ENCODE measurements at regions not wholly inside any gene's neighbourhood (a gene's known extent, or its start where the extent isn't known, plus 50 kb on each side); places are given as distances from the start of the nearest gene placed in this dataset.

DNA sequence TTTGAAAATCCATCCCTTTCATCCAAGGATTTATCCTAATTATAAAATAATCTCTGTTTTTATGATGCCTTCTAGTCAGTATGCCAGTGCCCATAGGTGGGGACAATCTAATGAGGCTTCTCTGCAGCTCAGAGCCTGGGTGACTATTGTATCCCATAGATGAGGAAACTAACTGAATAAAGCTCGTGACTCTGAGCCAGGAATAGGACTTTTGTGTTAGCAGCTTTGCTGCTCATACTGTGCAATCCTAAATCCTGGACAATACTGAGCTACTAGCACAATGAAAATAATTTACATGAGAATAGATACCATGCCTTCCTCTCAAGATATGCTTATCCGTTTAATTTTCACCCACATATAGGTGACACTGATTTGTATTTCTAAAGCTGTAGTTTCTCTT lies 443.0 kb downstream of the PLK2 start:
- no peak for TF ChIP-seq GATA3 (IDR thresholded peaks at IDR 0.05; ENCODE audit: low read depth, low read length)
- no peak for TF ChIP-seq GATA2 (IDR thresholded peaks at IDR 0.05; ENCODE audit: low read depth, low read length)

DNA sequence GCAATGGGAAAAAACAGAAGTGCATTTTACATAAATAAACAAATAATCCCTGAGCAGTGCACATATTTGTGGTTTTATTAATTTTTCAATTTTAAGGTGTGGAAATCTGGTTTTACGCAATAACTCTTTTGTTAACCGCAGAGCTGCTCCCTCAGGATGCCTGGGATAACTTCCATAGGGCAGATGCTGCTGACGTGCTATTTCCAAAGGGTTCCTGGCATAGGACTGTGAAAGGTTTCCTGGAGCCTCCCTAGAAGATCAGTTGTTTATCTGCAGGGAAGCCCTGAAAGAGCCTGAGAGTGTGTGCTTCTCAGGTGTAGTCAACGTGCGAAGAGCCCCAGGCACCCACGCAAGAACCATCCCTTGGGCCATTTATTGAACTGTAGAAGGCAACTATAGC lies 443.5 kb downstream of the PLK2 start:
- TF ChIP-seq GATA3 (IDR thresholded peaks at IDR 0.05; ENCODE audit: low read depth, low read length) (no peak), GATA2 (IDR thresholded peaks at IDR 0.05; ENCODE audit: low read depth, low read length) (no peak)

DNA sequence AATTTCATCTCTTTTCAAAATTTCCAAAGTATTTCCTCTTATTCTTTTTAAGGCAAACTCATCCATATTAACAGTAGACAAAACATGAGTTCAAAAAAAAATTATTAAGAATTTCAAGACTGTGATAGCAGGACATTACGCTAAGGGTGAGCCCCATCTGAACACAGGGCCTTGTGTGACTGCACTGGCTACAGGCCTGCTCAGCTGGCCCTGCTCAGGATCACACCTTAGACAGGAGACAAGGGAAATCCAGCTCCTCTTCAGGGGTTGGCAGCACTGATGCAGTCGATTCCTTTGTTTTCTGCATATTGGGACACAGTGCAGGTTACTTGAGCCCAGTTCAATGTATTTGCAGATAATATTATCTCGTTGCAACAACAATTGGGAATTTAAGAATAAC lies 444.7 kb downstream of the PLK2 start:
- no peak for TF ChIP-seq GATA3 (IDR thresholded peaks at IDR 0.05; ENCODE audit: low read depth, low read length)
- no peak for TF ChIP-seq GATA2 (IDR thresholded peaks at IDR 0.05; ENCODE audit: low read depth, low read length)

DNA sequence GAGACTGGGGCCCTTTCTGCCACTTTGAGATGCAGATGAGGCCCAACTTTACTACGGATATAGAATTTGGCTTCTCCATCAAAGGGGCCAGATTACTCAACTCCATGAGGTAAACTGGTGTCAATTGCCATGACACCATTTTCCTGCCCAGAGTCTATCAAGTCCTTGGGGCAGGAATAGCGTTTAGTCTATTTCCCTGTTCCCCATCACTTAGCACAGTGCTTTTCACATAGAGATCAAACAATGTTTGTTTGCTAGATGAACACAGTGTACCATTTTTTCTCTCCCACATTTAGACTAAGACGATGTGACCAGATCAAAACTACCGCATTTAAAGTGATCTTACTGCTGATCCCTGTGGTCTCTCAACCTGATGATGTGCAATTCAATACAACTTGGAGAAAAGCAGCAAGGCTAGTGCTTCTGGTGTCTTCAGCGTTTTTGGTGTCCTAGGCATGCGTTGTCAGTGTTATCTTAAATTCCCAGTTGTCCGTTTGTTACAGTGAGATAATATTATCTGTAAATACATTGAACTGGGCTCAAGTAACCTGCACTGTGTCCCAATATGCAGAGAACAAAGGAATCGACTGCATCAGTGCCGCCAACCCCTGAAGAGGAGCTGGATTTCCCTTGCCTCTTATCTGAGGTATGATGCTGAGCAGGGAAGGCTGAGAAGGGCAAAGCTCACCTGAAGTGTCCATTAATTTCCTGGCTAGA lies 446.2 kb downstream of the PLK2 start:
- TF ChIP-seq GATA3 (IDR thresholded peaks at IDR 0.05; ENCODE audit: low read depth, low read length) (no peak), GATA2 (IDR thresholded peaks at IDR 0.05; ENCODE audit: low read depth, low read length) (no peak)

- TF ChIP-seq GATA3 (IDR thresholded peaks at IDR 0.05; ENCODE audit: low read depth, low read length) (no peak), GATA2 (IDR thresholded peaks at IDR 0.05; ENCODE audit: low read depth, low read length) (no peak)
Measured at GRCh38 chr5:58012801-58013315, 447.0 kb downstream of the PLK2 start.

- TF ChIP-seq GATA3 (IDR thresholded peaks at IDR 0.05; ENCODE audit: low read depth, low read length): no peak
- TF ChIP-seq GATA2 (IDR thresholded peaks at IDR 0.05; ENCODE audit: low read depth, low read length): no peak
Measured at GRCh38 chr5:58012102-58012501, 447.8 kb downstream of the PLK2 start.

- no peak for TF ChIP-seq GATA3 (IDR thresholded peaks at IDR 0.05; ENCODE audit: low read depth, low read length)
- TF ChIP-seq GATA2 (IDR thresholded peaks at IDR 0.05; ENCODE audit: low read depth, low read length): no peak
Measured at GRCh38 chr5:58011301-58011700, 448.6 kb downstream of the PLK2 start.

DNA sequence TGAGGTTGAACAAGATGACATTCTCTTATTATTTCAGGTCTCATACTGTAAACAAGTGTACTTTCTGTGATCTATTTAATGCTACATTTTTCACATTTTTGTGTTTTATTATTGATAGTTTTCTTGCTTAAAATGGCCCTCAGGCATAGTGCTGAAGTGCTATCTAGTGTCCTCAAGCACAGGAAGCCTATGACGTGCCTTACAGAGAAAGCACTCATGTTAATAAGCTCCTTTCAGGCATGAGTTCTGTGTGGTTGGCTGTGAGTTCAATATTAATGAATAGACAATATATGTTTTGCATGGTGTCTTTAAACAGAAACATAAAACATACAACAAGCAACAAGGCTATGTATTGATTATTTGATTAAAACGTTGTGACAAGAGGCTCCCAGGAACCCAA lies 450.1 kb downstream of the PLK2 start:
- TF ChIP-seq GATA3 (IDR thresholded peaks at IDR 0.05; ENCODE audit: low read depth, low read length): no peak
- TF ChIP-seq GATA2 (IDR thresholded peaks at IDR 0.05; ENCODE audit: low read depth, low read length): no peak

DNA sequence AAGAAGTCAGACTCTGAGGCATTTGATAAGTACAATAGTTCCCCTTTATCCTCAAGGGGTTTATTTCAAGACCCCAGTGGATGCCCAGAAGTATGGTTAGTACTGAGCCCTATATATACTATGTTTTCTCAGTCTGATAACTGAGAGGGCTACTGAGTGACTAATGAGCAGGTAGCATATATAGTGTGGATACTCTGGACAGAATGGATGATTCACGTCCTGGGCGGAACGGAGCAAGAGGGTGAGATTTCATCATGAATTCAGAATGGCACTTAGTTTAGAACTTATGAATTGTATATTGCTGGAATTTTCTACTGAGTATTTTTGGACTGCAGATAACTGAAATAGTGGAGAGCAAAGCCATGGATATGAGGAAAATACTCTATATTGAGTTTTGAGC lies 457.6 kb downstream of the PLK2 start:
- TF ChIP-seq GATA3 (IDR thresholded peaks at IDR 0.05; ENCODE audit: low read depth, low read length) (no peak), GATA2 (IDR thresholded peaks at IDR 0.05; ENCODE audit: low read depth, low read length) (no peak)

GRCh38 chr5:57993866-57994265 lies 466.0 kb downstream of the PLK2 start:
- TF ChIP-seq GATA2 (IDR thresholded peaks at IDR 0.05; ENCODE audit: low read depth, low read length): no peak
- TF ChIP-seq GATA3 (IDR thresholded peaks at IDR 0.05; ENCODE audit: low read depth, low read length): no peak

DNA sequence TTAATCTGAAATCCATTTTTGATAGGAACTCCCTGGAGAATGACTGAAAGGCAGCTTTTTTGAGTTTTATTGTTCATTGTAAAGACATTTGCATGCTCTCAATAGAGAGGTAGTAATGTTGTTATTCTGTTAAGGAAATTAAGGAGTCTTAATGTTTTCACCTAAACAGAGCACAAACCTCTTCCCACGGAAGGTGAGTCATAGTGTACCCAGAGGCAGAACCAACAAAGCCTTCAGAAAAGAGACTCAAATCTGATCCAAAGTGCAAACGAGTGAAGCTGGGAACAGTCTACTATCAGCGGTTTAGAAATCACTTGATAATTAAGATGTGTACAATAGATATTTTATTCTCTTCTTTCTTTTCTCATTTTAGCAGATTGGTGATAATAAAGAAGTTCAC lies 470.5 kb downstream of the PLK2 start:
- TF ChIP-seq GATA2 (IDR thresholded peaks at IDR 0.05; ENCODE audit: low read depth, low read length) (no peak), GATA3 (IDR thresholded peaks at IDR 0.05; ENCODE audit: low read depth, low read length) (no peak)

- no peak for TF ChIP-seq GATA3 (IDR thresholded peaks at IDR 0.05; ENCODE audit: low read depth, low read length)
- TF ChIP-seq GATA2 (IDR thresholded peaks at IDR 0.05; ENCODE audit: low read depth, low read length): no peak
Measured at GRCh38 chr5:57988813-57989212, 471.1 kb downstream of the PLK2 start.

GRCh38 chr5:57987552-57987951 lies 472.3 kb downstream of the PLK2 start:
- no peak for TF ChIP-seq GATA2 (IDR thresholded peaks at IDR 0.05; ENCODE audit: low read depth, low read length)
- no peak for TF ChIP-seq GATA3 (IDR thresholded peaks at IDR 0.05; ENCODE audit: low read depth, low read length)

- TF ChIP-seq GATA3 (IDR thresholded peaks at IDR 0.05; ENCODE audit: low read depth, low read length) (no peak), GATA2 (IDR thresholded peaks at IDR 0.05; ENCODE audit: low read depth, low read length) (no peak)
Measured at GRCh38 chr5:57986761-57987341, 473.0 kb downstream of the PLK2 start.

- TF ChIP-seq GATA3 (IDR thresholded peaks at IDR 0.05; ENCODE audit: low read depth, low read length) (no peak), GATA2 (IDR thresholded peaks at IDR 0.05; ENCODE audit: low read depth, low read length) (no peak)
Measured at GRCh38 chr5:57983426-57983825, 476.5 kb downstream of the PLK2 start.
